GM12872 (cell line): ENCODE measurements at regions not wholly inside any gene's neighbourhood (a gene's known extent, or its start where the extent isn't known, plus 50 kb on each side); places are given as distances from the start of the nearest gene placed in this dataset.

ENCODE experiments used
- TF ChIP-seq, protein P1 (sequence below): IDR thresholded peaks from 3 replicates; pipeline ENCODE4 v1.5.1; 2011; ENCODE audit warnings: low read depth, mild to moderate bottlenecking, low read length, moderate library complexity; ENCODE audit not compliant: insufficient read depth

DNA sequence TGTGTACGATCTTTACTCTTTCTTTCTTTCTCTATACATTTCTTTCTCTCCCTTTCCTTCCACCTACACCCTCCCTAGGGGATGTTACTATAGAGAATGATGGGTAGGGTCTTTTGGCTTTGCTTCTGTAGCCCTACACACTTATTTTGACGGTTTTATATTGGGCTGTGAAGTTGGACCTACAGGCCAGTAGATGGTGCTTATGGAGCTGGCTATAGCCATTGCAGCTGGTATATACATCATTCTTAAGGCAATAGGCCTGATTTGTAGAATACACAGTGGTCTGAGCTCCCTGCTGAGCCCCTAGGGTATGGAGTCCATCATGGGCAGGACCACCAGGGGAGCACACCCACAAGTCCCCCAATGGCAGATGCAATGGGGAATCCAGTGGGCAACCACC is 1869.7 kb downstream of the STIM2 start:
- TF ChIP-seq, protein P1, sequence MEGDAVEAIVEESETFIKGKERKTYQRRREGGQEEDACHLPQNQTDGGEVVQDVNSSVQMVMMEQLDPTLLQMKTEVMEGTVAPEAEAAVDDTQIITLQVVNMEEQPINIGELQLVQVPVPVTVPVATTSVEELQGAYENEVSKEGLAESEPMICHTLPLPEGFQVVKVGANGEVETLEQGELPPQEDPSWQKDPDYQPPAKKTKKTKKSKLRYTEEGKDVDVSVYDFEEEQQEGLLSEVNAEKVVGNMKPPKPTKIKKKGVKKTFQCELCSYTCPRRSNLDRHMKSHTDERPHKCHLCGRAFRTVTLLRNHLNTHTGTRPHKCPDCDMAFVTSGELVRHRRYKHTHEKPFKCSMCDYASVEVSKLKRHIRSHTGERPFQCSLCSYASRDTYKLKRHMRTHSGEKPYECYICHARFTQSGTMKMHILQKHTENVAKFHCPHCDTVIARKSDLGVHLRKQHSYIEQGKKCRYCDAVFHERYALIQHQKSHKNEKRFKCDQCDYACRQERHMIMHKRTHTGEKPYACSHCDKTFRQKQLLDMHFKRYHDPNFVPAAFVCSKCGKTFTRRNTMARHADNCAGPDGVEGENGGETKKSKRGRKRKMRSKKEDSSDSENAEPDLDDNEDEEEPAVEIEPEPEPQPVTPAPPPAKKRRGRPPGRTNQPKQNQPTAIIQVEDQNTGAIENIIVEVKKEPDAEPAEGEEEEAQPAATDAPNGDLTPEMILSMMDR, result no peak

DNA sequence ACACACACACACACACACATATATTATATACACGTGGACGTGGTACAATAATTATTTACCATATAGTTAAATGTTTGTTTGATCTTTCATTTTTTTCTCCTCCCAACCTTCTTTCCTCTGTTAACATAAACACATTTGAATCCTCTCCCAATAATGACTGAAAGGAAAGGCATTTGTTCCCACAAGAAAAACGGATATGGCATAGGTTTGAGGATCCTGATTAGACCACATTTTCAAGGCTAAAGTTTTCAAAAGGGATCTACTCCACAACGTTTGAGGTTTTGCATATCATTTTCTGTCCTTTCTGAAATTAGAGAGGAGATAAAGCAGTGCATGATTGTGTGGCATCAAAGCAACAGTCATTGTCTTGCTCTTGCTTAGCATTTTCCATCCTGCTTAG is 1883.4 kb downstream of the STIM2 start:
- TF ChIP-seq, protein P1, result no peak

DNA sequence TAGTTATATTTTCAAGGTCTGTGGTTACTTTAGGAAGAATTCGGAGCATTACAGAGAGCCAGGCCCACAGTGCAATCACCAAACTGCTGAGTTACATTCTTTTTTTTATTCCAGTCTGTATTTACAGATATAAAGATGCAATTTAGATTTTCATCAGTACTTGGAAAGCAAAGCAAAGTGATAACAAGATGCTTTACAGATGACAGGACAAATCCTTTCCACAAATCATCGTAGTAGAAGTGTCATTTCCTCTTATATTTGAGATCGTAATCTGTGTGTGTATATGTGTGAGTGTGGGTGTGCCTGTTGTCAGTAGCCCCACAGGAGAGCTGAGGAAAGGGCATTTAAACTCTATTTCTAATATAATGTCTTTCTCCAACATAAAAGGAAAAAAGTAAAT is 1893.7 kb downstream of the STIM2 start:
- TF ChIP-seq, protein P1, result no peak

DNA sequence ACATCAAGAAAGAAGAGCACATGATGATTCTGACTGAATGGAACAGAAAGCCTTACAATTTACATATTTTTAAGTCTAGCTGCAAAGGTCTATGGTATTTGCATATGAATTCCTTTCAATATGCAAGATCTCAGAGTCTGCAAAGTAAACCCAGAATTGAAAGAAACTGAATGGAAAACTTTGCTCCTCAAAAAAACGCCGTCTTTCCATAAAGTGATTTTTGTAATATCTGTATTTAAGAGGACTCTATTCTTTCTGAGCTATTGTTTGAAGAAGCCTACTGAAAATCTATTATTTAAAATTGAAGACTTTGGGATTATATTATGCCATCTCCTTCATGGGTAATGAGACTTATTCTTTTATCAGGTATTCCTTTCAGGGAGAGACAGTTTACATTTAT is 1894.4 kb downstream of the STIM2 start:
- TF ChIP-seq, protein P1, result no peak

DNA sequence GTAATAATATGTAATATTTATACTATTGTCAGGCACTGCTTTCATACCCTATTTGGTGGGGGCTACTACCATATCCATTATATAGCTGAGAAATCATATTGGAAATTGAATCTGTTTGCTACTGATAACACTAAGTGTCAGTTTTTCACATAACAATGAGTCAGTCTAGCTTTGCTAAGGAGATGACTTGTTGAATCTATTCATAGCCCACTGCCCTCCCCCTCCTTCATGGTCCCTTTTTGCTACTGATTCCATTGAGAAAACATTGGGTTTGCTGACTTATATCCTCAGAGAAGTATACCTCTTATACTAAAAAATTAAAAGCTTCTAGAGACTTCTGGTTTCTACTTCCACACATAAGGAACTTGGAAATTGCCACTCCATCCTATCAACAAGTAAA is 1898.4 kb downstream of the STIM2 start:
- TF ChIP-seq, protein P1, result no peak

DNA sequence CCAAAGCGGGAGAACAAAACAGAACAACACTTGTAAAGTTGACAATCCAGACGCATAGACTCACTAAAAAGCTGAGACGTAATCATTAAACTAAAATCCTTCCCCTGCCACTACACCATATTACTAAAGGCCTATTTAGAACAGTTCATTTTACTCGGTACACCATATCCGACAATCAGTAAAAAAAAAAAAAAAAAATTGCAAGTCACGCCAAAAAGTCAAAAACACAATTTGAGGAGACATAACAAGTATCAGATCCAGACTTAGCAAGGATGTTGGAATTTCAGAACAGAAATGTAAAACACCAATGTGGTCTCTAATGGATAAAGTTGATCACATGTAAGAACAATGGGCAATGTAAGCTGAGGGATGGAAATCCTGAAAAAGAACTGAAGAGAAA is 1899.4 kb downstream of the STIM2 start:
- TF ChIP-seq, protein P1, result no peak

DNA sequence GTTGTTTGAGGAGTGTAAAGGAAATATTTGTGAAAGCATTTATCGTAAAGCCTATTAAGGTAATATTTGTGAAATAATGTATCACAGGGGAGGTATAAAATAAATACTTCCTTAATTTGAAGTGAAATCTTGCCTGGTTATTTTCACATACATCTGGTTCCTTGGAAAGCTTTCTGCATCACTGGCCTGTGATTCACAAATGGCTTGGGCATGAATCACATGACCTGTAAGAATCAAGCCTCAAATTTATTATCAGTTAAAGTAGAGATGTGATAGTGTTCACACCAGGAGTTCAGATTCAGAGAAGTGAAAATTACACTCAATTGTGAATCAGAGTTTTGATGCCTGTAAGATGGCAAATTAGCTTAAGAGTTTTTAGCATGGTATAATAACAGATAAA is 1911.4 kb downstream of the STIM2 start:
- TF ChIP-seq, protein P1, result no peak

DNA sequence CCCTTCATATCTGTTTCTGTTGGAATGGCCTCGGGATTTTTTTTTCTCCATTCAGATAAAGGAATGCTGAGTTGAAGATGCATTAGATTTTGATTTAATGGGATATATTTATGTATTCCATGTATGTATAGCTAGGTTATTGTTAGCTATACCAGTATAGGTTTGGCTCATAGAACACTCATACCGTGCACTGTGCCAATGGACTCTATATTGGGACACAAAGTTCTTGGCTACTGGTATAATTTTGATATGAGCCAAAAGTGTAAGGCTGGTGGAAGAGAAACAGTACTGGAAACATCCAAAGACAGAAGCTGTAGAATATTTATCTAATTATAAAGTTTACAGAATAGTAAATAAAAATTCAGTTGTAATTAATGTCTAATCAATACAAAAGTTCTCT is 1912.1 kb downstream of the STIM2 start:
- TF ChIP-seq, protein P1, result no peak
